ENCODE measurements at regions not wholly inside any gene's neighbourhood (a gene's known extent, or its start where the extent isn't known, plus 50 kb on each side); places are given as distances from the start of the nearest gene placed in this dataset.
"Not testable (repeated sequence)": the region's sequence is repeated elsewhere in the genome, so short reads cannot be mapped to it uniquely, and the experiment has no call there.

DNA sequence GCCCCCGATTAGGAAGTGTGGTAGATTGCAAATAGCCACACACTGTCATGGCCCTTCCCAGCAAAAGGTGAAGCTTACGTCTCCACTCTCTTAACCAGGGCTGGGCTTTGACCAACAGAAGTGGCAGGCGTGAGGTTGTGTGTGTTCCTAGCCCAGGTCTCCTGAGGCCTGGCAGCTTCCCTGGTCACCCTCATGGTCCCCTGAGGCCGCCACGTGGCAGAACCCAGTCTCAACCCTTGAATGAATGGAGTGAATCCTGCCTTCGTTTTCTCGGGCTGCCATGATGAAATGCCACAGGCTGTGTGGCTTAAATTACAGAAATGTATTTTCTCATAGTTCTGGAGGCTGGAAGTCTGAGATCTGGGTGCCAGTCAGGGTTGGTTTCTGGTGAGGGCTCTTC, 370.4 kb downstream of the IRX2 start:
- in situ Hi-C loops (cut with MboI; ENCODE audit: low pct_unique_long_range_greater_than_20kb, low sequenced_read_pairs) = no loop called here

GRCh38 chr5:2378976-2379375, 372.5 kb downstream of the IRX2 start:
- in situ Hi-C loops (cut with MboI; ENCODE audit: low pct_unique_long_range_greater_than_20kb, low sequenced_read_pairs) = no loop called here
- no peak for DNase-seq

More for the DNA sequence above, 370.4 kb downstream of the IRX2 start:
- no peak for DNase-seq

- in situ Hi-C loops (cut with MboI; ENCODE audit: low pct_unique_long_range_greater_than_20kb, low sequenced_read_pairs) = no loop called here
Measured at GRCh38 chr5:2378108-2378507, 373.4 kb downstream of the IRX2 start.

GRCh38 chr5:2376486-2376885, 375.0 kb downstream of the IRX2 start:
- in situ Hi-C loops (cut with MboI; ENCODE audit: low pct_unique_long_range_greater_than_20kb, low sequenced_read_pairs) = no loop called here
- no peak for DNase-seq

More at GRCh38 chr5:2378108-2378507, 373.4 kb downstream of the IRX2 start:
- no peak for DNase-seq

GRCh38 chr5:2375757-2376250, 375.7 kb downstream of the IRX2 start:
- in situ Hi-C loops (cut with MboI; ENCODE audit: low pct_unique_long_range_greater_than_20kb, low sequenced_read_pairs) = no loop called here

GRCh38 chr5:2375291-2375690, 376.2 kb downstream of the IRX2 start:
- no peak for DNase-seq
- in situ Hi-C loops (cut with MboI; ENCODE audit: low pct_unique_long_range_greater_than_20kb, low sequenced_read_pairs) = no loop called here

More at GRCh38 chr5:2375757-2376250, 375.7 kb downstream of the IRX2 start:
- no peak for DNase-seq

DNA sequence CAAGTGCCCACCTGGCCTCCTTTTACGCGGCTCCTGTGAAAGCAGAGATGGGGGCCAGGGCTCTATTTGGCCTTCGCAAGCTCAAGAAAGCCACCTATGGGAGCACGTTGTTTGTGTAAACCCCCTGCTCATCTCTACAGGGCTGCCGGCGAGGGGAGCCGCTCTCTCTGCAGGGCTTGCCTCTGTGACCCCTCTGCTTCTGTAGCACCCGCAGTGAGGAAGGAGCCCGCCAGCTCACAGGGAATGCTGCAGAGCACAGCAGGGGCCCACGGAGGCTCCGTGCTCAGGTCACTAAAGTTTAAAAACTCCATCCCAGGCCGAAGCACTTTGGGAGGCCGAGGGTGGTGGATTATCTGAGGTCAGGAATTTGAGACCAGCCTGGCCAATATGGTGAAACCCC, 376.8 kb downstream of the IRX2 start:
- in situ Hi-C loops (cut with MboI; ENCODE audit: low pct_unique_long_range_greater_than_20kb, low sequenced_read_pairs) = no loop called here
- no peak for DNase-seq

DNA sequence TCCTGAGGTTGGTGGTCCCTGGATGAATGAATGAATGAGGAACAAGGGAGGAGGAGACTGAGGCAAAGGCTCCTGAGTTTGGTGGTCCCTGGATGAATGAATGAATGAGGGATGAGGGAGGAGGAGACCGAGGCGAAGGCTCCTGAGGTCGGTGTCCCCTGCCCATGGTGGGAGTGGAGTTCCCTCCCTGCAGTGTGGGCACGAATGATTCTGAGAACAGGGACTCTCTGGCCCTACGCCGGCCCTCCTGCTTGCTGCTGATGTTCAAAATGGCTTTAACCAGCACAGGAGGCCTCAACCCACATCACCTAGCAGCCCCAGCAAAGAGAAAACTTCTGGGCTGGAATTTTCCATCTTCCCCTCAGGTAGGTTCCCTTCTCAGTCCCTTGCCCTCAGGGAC, 377.8 kb downstream of the IRX2 start:
- no peak for DNase-seq
- in situ Hi-C loops (cut with MboI; ENCODE audit: low pct_unique_long_range_greater_than_20kb, low sequenced_read_pairs) = no loop called here

- no peak for DNase-seq
- in situ Hi-C loops (cut with MboI; ENCODE audit: low pct_unique_long_range_greater_than_20kb, low sequenced_read_pairs) = no loop called here
Measured at GRCh38 chr5:2371419-2371710, 380.1 kb downstream of the IRX2 start.

GRCh38 chr5:2370626-2371418, 380.7 kb downstream of the IRX2 start:
- no peak for DNase-seq
- in situ Hi-C loops (cut with MboI; ENCODE audit: low pct_unique_long_range_greater_than_20kb, low sequenced_read_pairs) = no loop called here

- no peak for DNase-seq
- in situ Hi-C loops (cut with MboI; ENCODE audit: low pct_unique_long_range_greater_than_20kb, low sequenced_read_pairs) = no loop called here
Measured at GRCh38 chr5:2369178-2369577, 382.3 kb downstream of the IRX2 start.

DNA sequence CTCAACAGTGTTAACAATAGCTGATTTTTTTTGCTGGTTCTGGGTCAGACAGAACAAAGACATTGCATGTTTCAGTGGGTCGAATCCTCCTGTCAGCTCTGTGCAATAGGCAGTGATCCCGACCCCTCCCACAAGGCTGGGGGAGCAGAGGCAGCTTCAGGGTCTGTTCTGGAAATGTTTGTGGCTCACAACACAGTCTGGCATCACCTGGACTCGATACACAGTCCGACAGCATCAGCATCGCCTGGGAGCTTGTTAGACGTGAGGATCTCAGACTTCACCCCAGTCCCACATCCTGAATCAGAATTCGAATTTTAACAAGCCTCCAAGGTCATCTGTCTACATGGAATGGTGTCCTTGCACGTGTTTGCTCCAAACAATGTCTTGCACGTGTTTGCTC, 384.7 kb downstream of the IRX2 start:
- DNase-seq = no peak
- in situ Hi-C loops (cut with MboI; ENCODE audit: low pct_unique_long_range_greater_than_20kb, low sequenced_read_pairs) = no loop called here

DNA sequence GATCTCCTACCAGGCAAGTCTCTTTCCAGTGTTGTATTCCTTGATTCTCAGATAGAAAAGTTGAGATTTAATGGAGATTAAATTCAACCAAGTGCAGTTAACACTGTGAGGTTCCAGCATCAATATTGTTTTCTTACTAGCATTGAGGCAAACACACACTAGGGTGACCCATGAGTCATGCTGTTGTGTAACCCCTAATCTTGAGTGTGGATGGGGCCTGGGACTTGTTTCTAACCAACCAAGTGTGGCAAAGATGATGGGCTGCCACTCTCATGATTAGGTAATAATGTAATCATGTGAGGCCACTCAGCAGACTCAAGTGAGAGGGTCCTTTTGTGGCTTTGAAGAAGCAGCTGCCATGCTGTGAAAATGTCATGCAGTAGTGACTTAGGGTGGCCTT, 394.2 kb downstream of the IRX2 start:
- no peak for DNase-seq
- in situ Hi-C loops (cut with MboI; ENCODE audit: low pct_unique_long_range_greater_than_20kb, low sequenced_read_pairs) = no loop called here

- in situ Hi-C loops (cut with MboI; ENCODE audit: low pct_unique_long_range_greater_than_20kb, low sequenced_read_pairs) = no loop called here
- no peak for DNase-seq
Measured at GRCh38 chr5:2355859-2356258, 395.6 kb downstream of the IRX2 start.

- DNase-seq = no peak
- in situ Hi-C loops (cut with MboI; ENCODE audit: low pct_unique_long_range_greater_than_20kb, low sequenced_read_pairs) = no loop called here
Measured at GRCh38 chr5:2353871-2354440, 397.5 kb downstream of the IRX2 start.

- in situ Hi-C loops (cut with MboI; ENCODE audit: low pct_unique_long_range_greater_than_20kb, low sequenced_read_pairs) = no loop called here
- no peak for DNase-seq
Measured at GRCh38 chr5:2353211-2353610, 398.3 kb downstream of the IRX2 start.

DNA sequence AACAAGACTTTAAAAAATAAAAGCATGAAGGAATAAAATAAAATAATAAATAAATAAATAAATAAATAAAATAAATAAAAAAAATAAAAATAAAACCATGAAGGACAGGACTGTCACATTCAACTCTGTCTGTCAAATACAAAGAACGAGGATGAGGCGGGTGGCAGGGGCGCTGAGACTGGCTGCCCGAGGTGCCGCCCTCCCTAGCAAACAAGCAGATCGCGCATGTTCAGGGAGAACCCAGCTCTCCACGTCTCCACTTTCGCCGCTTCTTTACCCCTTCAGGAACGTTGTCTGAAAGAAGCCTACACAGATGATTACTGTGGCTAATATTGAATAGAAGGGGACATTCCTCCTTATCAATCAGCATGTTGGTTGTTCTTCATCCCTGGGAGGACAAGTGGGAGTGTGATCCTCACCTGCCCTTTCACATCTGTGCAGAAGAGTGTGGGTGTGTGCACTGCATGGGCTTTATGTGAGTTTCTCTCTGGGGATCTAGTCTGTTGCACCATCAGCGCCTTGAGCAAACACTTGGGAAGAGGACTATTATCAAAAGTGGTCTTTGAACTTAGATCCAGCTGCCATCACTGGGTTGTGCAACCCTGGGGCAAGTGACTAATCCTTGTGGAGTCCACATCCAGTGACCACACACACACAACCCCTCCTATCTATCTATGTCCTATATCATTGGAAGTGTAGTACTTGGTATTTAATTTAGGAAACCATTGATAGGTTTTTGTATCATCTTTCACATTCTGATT, 399.2 kb downstream of the IRX2 start:
- in situ Hi-C loops (cut with MboI; ENCODE audit: low pct_unique_long_range_greater_than_20kb, low sequenced_read_pairs) = no loop called here
- no peak for DNase-seq

- DNase-seq; in situ Hi-C loops (cut with MboI; ENCODE audit: low pct_unique_long_range_greater_than_20kb, low sequenced_read_pairs): not testable (repeated sequence)
Measured at GRCh38 chr5:2349768-2350167, 401.7 kb downstream of the IRX2 start.

GRCh38 chr5:2338686-2339085, 412.8 kb downstream of the IRX2 start:
- DNase-seq = no peak
- in situ Hi-C loops (cut with MboI; ENCODE audit: low pct_unique_long_range_greater_than_20kb, low sequenced_read_pairs) = no loop called here

Measured in KBM-7 (cell line).